Type B pancreatic cell (in vitro differentiated cells): ENCODE measurements at regions not wholly inside any gene's neighbourhood (a gene's known extent, or its start where the extent isn't known, plus 50 kb on each side); places are given as distances from the start of the nearest gene placed in this dataset.
"Not testable (repeated sequence)": the region's sequence is repeated elsewhere in the genome, so short reads cannot be mapped to it uniquely, and the experiment has no call there.

Source experiments
- DNase-seq: peaks from one replicate; pipeline ENCODE4 v3.0.0; 2021; ENCODE audit warnings: mixed read lengths; ENCODE audit not compliant: unreplicated experiment; ENCODE audit errors: extremely low spot score
- H3K27ac Mint-ChIP-seq: 2 replicates; pipeline ENCODE4 v1.8.0; 2021; ENCODE audit warnings: mild to moderate bottlenecking, mixed read lengths
- H3K27me3 Mint-ChIP-seq: 2 replicates; pipeline ENCODE4 v1.8.0; 2021; ENCODE audit warnings: mixed read lengths
- H3K36me3 Mint-ChIP-seq: 2 replicates; pipeline ENCODE4 v1.8.0; 2021; ENCODE audit warnings: mixed read lengths
- H3K4me1 Mint-ChIP-seq: one replicate; pipeline ENCODE4 v1.8.0; 2021; ENCODE audit warnings: mixed read lengths; ENCODE audit not compliant: unreplicated experiment
- H3K4me3 Mint-ChIP-seq: 2 replicates; pipeline ENCODE4 v1.8.0; 2021; ENCODE audit warnings: mild to moderate bottlenecking, mixed read lengths
- H3K9me3 Mint-ChIP-seq: 2 replicates; pipeline ENCODE4 v1.8.0; 2021; ENCODE audit warnings: mixed read lengths
- TF ChIP-seq, protein P1 (sequence below): fragments of 200-600 bp; sonication (generic); conservative IDR thresholded peaks from 2 replicates; pipeline ENCODE4 v1.5.0; 2021; ENCODE audit warnings: antibody characterized with exemption, mild to moderate bottlenecking

DNA sequence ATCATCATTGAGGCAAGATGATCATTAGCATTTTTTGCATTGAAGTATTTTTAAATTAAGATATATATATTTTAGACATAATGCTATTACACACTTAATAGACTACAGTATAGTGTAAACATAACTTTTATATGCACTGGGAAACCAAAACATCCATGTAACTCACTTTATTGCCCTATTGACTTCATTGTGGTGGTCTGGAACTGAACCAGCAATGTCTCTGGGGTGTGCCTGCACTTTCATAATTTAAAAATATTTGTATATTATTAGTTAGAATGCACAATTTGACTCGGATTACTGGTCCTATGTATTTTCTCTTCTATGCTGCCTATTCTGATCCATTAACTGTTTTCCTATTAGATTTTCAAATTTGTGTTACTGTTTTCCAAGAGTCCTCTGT, 109.1 kb upstream of the SPATA12 start:
- H3K4me1 Mint-ChIP-seq: peaks cover 5% of the 10 kb centered on the region
- TF ChIP-seq, protein P1, sequence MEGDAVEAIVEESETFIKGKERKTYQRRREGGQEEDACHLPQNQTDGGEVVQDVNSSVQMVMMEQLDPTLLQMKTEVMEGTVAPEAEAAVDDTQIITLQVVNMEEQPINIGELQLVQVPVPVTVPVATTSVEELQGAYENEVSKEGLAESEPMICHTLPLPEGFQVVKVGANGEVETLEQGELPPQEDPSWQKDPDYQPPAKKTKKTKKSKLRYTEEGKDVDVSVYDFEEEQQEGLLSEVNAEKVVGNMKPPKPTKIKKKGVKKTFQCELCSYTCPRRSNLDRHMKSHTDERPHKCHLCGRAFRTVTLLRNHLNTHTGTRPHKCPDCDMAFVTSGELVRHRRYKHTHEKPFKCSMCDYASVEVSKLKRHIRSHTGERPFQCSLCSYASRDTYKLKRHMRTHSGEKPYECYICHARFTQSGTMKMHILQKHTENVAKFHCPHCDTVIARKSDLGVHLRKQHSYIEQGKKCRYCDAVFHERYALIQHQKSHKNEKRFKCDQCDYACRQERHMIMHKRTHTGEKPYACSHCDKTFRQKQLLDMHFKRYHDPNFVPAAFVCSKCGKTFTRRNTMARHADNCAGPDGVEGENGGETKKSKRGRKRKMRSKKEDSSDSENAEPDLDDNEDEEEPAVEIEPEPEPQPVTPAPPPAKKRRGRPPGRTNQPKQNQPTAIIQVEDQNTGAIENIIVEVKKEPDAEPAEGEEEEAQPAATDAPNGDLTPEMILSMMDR: no peak
- no peaks in the 10 kb centered on the region for H3K27me3 Mint-ChIP-seq
- no peaks in the 10 kb centered on the region for H3K36me3 Mint-ChIP-seq
- no peak for DNase-seq
- no peaks in the 10 kb centered on the region for H3K9me3 Mint-ChIP-seq
- H3K4me3 Mint-ChIP-seq: no peak overlapping the region
- no peak overlapping the region for H3K27ac Mint-ChIP-seq

DNA sequence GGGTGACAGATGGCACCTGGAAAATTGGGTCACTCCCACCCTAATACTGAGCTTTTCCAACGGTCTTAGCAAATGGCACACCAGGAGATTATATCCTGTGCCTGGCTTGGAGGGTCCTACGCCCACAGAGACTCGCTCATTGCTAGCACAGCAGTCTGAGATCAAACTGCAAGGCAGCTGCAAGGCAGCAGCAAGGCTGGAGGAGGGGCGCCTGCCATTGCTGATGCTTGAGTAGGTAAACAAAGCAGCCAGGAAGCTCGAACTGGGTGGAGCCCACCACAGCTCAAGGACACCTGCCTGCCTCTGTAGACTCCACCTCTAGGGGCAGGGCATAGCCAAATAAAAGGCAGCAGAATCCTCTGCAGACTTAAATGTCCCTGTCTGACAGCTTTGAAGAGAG, 115.1 kb upstream of the SPATA12 start:
- H3K4me1 Mint-ChIP-seq, H3K27ac Mint-ChIP-seq, H3K9me3 Mint-ChIP-seq, DNase-seq, H3K36me3 Mint-ChIP-seq, H3K27me3 Mint-ChIP-seq, H3K4me3 Mint-ChIP-seq: not testable (repeated sequence)

DNA sequence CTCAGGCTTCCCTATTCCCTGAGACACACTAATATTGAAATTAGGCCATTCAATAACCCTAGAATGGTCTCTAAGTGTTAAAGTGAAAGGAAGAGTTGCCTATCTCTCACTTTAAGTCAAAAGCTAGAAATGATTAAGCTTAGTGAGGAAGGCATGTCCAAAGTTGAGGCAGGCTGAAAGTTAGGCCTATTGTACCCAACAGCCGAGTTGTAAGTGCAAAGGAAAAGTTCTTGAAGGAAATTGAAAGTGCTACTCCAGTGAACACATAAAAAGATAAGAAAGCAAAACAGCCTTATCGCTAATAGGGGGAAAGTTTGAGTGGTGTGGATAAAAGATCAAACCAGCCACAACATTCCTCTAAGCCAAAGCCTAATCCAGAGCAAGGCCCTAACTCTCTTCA, 117.9 kb upstream of the SPATA12 start:
- H3K36me3 Mint-ChIP-seq: peaks cover 3% of the 10 kb centered on the region
- H3K4me3 Mint-ChIP-seq: no peak overlapping the region
- no peak for DNase-seq
- peaks cover 3% of the 10 kb centered on the region for H3K9me3 Mint-ChIP-seq
- no peaks in the 10 kb centered on the region for H3K27me3 Mint-ChIP-seq
- H3K27ac Mint-ChIP-seq: no peak overlapping the region
- TF ChIP-seq, protein P1: no peak
- H3K4me1 Mint-ChIP-seq: peaks cover 14% of the 10 kb centered on the region

DNA sequence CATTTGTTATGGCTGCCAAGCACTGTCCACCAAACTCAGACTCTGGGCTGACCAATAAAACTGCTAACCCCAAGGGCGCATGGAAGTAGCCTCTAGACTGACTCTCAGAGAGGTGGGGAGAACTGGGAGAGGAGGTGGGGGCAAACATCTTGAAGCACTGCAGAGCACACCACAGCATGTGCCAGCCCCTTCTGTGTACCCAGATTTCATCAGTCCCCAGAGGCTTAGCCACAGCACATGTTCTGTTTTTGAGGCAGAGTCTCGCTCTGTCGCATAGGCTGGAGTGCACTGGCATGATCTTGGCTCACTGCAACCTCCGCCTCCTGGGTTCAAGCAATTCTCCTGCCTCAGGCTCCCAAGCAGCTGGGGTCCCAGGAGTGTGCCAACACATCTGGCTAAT, 119.5 kb upstream of the SPATA12 start:
- Mint-ChIP-seq H3K36me3 (peaks cover 3% of the 10 kb centered on the region), H3K4me3 (no peak overlapping the region), H3K27me3 (no peaks in the 10 kb centered on the region), H3K27ac (no peak overlapping the region), H3K9me3 (peaks cover 3% of the 10 kb centered on the region), H3K4me1 (peaks cover 14% of the 10 kb centered on the region)
- no peak for DNase-seq
- TF ChIP-seq, protein P1: no peak

DNA sequence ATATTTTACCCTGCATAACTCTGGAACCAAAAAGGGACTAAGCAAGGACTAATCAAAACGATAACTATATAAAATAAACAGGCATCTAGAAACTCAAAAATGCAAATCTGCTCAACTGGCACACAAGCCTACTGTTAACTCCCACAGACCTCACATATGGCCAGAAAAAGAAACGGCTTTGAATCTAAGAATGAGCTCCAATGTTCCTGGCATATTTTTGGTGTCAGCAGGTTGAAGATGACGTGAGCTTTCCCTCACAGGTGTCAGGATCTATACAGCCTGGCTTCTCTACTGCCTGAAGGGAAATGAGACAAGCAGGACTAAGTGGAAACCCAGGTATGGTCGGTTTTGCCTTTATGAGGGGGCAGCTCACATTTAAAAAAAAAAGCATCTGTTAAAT, 120.1 kb upstream of the SPATA12 start:
- no peak overlapping the region for H3K4me3 Mint-ChIP-seq
- DNase-seq: no peak
- peaks cover 3% of the 10 kb centered on the region for H3K36me3 Mint-ChIP-seq
- peaks cover 14% of the 10 kb centered on the region for H3K4me1 Mint-ChIP-seq
- H3K27ac Mint-ChIP-seq: no peak overlapping the region
- peaks cover 3% of the 10 kb centered on the region for H3K9me3 Mint-ChIP-seq
- no peaks in the 10 kb centered on the region for H3K27me3 Mint-ChIP-seq
- TF ChIP-seq, protein P1: no peak

DNA sequence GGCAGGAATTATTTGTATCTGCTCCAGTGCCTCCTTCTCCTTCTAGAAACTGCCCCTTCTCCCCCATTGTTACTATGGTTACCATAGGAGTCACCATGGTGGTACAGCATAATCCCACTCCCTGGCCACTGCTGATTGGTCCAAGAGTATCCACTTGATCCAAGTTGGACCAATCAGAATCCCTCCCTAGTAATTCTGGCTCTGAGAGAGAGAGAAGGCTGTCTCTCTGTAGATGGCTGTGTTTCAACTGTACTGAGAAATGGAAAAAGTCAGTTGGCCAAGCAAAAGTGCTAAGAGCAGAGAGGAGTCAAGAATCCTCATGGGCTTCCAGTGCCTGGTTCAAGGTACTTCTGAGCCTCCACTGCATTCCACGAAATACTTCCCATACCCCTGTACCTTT, 120.6 kb upstream of the SPATA12 start:
- H3K27me3 Mint-ChIP-seq: no peaks in the 10 kb centered on the region
- no peak for DNase-seq
- no peak overlapping the region for H3K4me3 Mint-ChIP-seq
- peaks cover 3% of the 10 kb centered on the region for H3K36me3 Mint-ChIP-seq
- TF ChIP-seq, protein P1: no peak
- peaks cover 3% of the 10 kb centered on the region for H3K9me3 Mint-ChIP-seq
- no peak overlapping the region for H3K27ac Mint-ChIP-seq
- peaks cover 14% of the 10 kb centered on the region for H3K4me1 Mint-ChIP-seq
